HG03097 (cell line): ENCODE measurements at regions not wholly inside any gene's neighbourhood (a gene's known extent, or its start where the extent isn't known, plus 50 kb on each side); places are given as distances from the start of the nearest gene placed in this dataset.

ENCODE experiments used
- ATAC-seq: cut with Tn5 transposase; IDR thresholded peaks from one replicate; pipeline ENCODE4 v1.9.1; 2021; ENCODE audit not compliant: unreplicated experiment, low FRiP score

DNA sequence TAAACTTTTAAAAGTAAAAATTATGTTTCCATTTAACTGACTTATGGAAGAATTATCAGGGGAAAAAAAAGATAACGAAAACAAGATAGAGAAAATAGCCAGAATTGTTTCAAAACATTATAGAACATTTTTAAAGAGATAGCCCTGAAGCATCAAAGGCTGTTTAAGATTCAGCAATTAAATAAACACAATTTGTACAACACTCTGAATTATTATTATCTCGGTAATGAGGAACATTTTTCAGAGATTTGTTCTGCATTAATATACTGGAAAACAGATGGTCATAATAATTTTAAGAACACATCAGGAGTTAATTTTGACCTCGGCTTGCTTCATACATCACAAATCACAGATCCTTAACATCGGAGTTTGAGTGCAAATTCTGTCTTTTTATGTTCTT is 643.8 kb downstream of the SORCS1 start:
- no peak for ATAC-seq

GRCh38 chr10:106519376-106520030 is 645.0 kb downstream of the SORCS1 start:
- ATAC-seq = no peak

- no peak for ATAC-seq
Measured at GRCh38 chr10:106515206-106515790, 649.2 kb downstream of the SORCS1 start.

- ATAC-seq = no peak
Measured at GRCh38 chr10:106513352-106513771, 651.1 kb downstream of the SORCS1 start.

- ATAC-seq = no peak
Measured at GRCh38 chr10:106511917-106512316, 652.6 kb downstream of the SORCS1 start.

- ATAC-seq = no peak
Measured at GRCh38 chr10:106508950-106509349, 655.6 kb downstream of the SORCS1 start.

DNA sequence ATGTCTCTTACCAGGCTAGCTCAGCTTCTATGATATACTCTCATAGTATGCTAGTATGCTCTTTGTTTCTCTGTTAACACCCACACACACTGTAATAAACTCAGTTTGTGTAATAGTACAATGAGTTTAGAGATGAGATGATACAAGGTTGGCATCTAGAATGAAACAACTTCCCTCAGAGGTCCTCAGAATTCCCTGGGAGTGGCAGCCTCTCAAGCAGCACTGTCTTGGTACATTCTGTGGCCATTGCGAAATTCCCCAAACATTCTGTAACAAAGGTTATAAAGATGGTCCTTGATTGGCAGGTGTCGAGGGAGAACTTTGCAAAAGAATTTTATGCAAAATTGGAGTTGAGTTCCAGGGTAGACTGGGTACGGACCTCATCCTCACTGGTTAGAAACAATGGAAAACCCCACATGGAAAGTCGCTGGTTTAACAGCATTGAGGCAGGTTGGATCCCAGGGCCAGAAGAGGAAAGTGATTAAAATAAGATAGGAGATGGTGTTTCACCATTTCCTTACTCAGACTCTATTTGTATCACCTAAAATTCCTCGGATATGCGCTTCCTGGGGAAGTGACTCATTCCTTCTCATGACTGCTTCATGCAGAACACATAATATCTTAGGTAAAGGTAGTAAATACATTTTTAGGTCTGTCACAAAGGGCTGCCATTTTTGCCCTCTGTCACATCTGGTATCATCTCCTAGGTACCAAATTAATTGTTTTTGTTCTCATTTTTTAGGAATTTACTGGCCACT is 657.8 kb downstream of the SORCS1 start:
- no peak for ATAC-seq

DNA sequence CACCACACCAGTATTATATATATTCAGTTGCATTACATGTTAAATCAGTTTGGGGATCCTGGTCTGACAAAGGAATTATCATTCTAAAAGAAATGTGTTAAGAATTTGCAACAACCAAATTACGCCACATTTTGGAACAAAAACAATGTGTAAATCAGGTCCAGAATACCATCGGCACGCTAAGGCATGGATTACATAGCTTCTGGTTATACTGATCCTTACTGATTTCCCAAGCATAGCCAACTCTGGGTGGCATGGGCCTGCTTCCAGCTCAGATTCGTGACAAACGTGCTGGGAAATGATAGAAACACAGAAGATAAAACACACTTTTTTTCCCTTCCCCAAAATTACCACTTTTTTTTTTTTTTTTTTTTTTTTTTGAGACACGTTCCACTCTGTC is 660.0 kb downstream of the SORCS1 start:
- ATAC-seq = no peak

GRCh38 chr10:106502641-106503040 is 661.9 kb downstream of the SORCS1 start:
- ATAC-seq = no peak

GRCh38 chr10:106500925-106501525 is 663.5 kb downstream of the SORCS1 start:
- ATAC-seq = no peak

DNA sequence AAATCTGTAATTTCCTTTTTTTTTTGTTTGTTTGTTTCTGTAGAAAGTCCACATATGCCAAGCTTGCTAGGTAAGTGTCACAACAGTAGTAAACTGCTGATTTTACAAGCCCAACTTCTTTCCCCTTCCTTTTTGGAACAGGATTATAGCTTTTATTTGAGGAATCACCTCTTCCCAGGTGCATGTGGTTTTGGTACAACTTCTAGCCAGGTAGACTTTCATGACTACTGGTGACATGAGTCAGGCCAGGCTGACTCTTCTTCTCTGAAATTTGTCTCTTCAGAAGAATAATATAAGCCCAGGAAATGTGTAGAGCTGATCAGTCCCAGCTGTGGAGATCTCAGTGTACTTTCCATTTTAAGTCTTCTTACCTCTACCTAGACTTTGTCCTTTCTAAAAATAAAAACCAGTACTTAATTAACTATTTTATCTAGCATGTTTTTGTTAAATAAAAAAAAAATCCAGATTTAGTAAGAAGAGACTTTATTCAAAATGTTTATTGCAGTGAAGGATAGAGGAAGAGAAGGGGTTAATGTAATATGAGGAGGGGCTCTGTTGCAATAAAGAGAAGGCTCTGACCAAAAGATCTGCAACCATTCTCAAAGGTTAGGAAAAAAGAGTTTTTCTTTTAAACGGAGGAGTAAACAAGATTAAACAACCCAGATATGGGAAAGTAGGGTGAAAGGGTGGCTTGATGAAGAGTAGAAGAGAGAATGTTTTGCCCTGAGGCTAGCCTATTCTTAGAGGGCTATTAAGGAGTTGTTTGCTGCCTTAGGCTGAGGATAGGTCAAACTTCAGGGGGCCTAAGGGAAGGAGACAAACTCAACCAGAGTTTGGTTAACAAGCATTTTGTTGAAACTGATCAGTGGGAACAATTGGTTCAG is 664.2 kb downstream of the SORCS1 start:
- ATAC-seq = no peak

- ATAC-seq = no peak
Measured at GRCh38 chr10:106499448-106499847, 665.1 kb downstream of the SORCS1 start.

- no peak for ATAC-seq
Measured at GRCh38 chr10:106498675-106499074, 665.8 kb downstream of the SORCS1 start.

GRCh38 chr10:106495931-106496330 is 668.6 kb downstream of the SORCS1 start:
- no peak for ATAC-seq

GRCh38 chr10:106493751-106494150 is 670.8 kb downstream of the SORCS1 start:
- ATAC-seq = no peak

- no peak for ATAC-seq
Measured at GRCh38 chr10:106493226-106493625, 671.3 kb downstream of the SORCS1 start.

DNA sequence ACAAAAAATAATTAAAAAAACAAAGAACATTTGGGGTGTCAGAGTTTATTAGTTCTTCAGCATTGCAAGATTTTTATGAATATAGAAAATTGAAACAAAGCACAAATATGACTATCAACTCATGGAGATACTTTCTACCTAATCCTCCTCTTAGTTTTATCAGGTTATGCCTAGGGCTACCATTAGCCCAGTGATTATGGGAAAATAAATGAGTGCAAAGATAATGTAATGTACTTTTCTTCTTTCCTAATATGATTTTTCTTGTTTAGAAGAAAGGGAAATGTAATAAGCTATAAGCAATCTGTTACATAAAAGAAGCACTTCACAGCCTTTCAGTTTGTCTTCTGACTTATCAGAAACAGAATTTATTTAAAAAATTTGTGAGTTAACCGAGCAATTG is 676.8 kb downstream of the SORCS1 start:
- ATAC-seq = no peak

DNA sequence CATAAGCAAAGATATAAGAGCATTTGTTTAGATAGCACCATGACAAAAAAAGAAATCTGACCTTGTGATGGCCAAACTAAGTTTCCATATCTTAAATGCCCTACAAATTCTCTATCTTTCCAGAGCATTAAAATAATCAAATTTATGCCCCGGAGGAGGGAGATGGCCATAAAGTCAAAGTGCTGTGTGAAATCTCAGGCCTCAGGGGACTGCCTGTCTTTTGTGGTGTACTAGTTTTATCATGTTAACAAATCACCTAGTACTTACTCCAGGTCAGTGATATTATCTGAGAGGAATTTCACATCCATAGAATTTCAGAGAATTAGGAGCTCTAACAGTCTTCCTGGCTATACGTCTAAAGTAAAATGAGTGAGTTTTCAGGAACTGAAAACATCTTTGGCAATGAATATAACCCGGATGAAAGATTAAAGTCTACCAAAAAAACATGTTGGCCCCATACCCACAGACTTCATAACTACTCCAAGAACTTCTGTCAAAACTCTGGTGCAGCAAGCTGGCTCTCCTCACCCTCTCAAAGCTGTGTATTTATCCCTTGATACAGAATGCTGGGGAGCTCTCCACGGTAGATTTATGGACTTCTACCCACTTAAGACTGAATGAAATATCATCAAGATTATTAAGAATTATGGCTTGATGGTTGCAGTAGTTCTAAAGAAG is 682.8 kb downstream of the SORCS1 start:
- ATAC-seq = no peak

GRCh38 chr10:106479636-106480035 is 684.9 kb downstream of the SORCS1 start:
- ATAC-seq = no peak

DNA sequence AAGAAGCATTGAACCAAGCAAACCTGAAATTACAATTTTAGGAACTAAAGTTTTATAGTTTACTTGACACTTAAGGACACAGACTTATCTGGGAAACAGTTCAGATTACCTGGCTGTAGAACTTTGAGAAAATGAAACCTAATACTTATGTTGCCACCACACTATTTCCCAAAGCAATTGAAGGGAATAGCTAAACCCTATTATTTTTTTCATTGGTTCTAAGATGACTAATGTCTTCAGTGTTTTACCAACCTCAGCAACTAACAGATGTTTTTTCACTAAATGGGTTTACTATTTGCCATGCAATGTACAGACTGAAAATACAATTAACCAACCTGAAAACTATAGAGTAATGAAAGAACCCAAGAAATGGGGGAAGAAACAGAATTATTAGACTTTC is 689.6 kb downstream of the SORCS1 start:
- no peak for ATAC-seq
